LNCAP (cell line): ENCODE measurements at regions not wholly inside any gene's neighbourhood (a gene's known extent, or its start where the extent isn't known, plus 50 kb on each side); places are given as distances from the start of the nearest gene placed in this dataset.

Source experiments
- CTCF ChIP-seq: fragments of 450-650 bp; IDR thresholded peaks from 2 replicates; pipeline ENCODE4 v1.5.1; 2017; ENCODE audit warnings: mild to moderate bottlenecking

DNA sequence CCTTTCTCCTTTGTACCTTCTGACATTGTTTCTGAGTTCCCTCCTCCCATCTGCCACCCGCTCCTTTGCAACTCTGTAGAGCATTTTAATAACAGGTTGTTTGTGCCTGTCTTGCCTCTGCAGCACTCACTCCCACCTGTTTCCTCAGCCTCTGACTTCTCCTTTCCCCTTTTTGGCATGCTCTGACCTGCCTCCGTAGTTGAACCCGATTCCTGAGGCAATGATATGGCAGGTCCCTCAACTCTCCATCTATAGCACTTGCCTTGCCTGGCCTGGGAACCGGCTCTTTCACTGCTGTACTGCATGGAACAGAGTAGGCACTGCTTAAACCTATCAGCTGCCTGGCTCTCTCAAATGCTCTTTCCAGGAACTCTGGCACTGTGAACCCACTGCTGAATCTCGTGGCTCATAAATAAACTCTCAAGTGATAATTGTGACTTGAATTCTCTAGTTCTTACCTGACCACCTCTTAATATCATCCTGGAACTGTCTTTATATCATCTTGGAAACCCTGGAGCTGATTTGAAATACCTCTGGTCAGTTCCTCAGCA is 50.3 kb downstream of the UTRN start:
- TF ChIP-seq CTCF: no peak

DNA sequence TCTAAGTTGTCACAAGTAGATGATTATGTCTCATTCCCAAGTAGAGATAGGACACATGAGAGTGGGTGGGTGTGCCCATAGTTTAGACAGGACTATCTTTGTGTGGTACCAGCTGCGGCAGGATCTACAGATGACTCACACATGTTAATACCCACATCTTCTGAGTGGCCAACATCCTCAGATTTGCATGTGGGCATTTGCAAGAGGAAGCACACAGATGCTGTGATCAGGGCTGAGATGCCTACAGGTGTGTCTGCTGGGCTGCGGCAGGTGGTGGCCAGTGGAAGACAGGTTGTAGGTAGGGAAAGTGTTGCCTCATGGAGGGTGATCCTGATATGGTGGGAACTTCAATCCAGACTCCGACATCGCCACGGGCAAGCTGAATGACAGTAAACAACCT is 50.8 kb downstream of the UTRN start:
- no peak for TF ChIP-seq CTCF

GRCh38 chr6:144336900-144337299 is 51.8 kb downstream of the UTRN start:
- TF ChIP-seq CTCF: no peak

DNA sequence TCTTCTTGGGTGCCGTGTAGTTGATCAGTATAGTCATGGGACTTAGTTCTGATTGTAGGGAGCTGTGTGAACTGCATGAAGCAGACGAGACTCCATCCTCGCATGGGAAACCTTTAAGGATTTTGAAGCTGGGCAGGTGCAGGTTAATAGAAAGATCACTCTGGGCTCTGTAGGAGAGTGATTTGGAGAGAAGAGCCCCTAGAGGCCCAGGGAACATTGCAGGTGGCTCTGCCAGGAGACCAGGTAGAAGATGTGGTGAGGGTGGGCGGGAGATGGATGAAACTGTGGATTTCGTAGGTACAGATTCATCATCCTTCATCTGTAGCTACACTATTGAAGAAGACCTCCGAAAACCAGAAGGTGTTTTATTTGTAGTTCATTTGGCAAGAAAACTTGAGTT is 53.3 kb downstream of the UTRN start:
- TF ChIP-seq CTCF: no peak

DNA sequence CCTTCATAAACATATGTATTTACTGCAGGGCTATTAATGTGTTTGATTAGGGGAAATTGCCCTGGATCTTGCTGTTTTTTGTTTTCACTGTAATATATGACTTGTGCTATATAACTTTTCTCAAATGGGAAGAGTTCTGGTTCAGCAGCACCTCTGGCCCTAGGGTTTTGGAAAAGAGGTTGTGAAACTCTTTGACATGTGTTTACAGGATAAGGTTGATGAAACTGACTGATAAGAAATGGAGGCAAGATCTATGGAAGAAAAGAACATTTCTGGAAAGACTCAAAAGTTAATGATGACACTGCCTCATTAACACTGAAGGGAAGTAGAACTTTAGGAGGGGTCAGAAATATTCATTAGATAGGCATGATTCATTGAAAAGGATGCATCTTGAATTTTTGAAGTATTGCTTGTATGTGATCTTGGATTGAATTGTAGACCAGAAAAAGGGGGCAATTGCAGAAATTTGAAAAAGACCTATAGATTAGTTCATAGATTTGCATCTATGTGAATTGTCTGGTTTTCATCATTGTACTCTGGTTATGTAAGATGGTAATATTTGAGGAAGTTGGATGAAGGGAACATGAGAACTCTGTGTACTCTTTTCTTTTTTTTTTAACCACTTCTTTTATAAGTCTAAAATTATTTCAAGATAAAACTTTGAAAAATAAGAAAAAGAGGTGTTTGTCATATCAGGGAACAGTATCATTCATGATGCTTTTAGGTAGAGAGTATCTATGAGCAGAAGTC is 54.0 kb downstream of the UTRN start:
- TF ChIP-seq CTCF: no peak

GRCh38 chr6:144339859-144340452 is 54.8 kb downstream of the UTRN start:
- no peak for TF ChIP-seq CTCF

GRCh38 chr6:144340541-144341371 is 55.6 kb downstream of the UTRN start:
- no peak for TF ChIP-seq CTCF
